ENCODE measurements at regions not wholly inside any gene's neighbourhood (a gene's known extent, or its start where the extent isn't known, plus 50 kb on each side); places are given as distances from the start of the nearest gene placed in this dataset.
"Not testable (repeated sequence)": the region's sequence is repeated elsewhere in the genome, so short reads cannot be mapped to it uniquely, and the experiment has no call there.

DNA sequence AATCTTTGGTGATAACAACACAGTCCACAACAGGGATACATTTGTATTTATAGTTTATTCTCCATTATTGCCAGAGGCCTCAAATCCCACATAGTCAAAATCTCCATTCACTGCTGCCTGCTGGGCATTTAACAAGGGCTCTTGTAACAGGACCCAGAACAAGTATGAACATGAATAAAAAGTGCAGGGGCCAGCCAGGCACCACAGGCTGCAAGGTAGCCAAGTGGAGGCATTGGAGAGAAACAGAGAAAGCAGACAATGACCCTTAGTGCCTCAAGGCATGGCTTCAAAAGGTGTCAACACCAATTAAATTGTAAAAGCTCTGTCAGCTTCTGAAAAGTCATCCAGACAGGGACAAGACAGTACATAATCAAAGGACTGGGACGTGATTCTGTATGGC is 116.8 kb downstream of the ATP6V1G3 start:
- intact Hi-C loops (cut with DNase I) = no loop called here

DNA sequence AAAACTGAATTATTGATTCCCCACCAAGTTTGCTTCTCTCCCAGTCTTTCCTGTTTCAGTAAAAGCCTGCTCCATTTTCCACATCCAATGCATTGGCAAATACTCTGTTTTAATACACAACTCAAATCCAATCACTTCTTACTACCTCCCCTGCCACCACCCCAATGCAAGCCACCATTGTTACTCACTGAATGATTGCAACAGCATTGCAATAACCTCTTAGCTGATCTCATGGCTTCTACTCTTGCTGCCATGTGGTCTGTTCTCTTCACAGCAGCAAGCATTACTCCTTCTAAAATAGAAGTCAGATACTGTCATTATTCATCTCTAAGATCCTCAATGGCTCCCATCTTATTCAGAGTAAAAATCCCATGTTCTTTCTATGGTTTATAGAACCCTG is 123.4 kb downstream of the ATP6V1G3 start:
- intact Hi-C loops (cut with DNase I) = no loop called here

More for the DNA sequence above, 116.8 kb downstream of the ATP6V1G3 start:
- DNase-seq (ENCODE audit: low spot score) = no peak

DNA sequence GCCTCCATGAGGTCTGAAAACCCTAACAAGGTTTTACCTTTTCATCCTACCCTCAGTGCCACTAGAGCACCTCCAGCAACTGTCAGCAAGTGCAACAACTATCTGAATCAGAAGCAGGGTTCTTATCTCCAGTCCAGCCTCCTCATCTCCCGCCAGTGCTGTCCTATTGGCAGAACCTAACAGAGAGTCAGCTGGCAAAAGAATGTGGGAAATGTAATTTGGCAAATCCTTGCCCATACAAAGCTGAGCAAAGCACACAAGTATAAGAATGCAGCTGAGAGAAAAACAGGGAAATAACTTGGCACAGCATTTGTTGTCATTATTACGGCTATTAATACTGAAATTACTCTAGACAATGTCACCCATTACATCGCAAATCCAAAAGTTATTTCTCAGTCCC is 124.2 kb downstream of the ATP6V1G3 start:
- DNase-seq (ENCODE audit: low spot score) = no peak
- intact Hi-C loops (cut with DNase I) = no loop called here

More for the DNA sequence above, 123.4 kb downstream of the ATP6V1G3 start:
- no peak for DNase-seq (ENCODE audit: low spot score)

DNA sequence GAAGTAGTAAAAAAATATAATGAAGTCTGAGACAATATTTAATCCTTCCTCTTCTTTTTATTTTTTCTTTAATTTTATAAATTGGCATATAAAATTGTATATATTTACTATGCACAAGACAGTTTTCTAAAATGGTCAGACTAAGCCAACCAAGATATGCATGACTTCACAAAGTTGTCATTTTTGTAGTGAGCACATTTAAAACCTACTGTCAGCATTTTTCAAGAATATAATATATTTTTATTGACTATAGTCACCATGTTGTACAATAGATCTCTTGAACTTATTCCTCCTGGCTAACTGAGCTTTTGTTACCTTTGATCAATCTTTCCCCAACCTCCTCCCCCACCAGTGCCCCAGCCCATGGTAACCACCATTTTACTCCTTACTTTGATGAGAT is 129.2 kb downstream of the ATP6V1G3 start:
- no peak for DNase-seq (ENCODE audit: low spot score)
- intact Hi-C loops (cut with DNase I) = no loop called here

DNA sequence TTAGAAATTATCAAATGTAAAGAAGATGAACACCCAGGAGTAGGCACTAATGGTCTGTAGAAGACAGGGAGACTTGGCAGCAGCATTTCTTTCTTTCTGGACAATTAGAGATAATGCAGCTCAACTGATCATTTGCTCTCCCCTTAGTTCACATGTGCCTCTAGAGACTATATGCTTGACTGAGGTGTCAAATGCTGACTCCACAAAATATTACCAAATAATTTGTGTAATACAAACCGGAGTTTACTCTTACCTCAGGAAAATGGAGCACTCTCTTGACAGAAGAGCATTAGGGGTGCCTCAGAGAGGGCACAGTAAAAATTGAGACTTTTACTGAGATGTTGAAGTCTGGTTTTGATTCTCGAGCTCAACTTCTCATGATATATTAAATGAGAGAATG is 131.8 kb downstream of the ATP6V1G3 start:
- DNase-seq (ENCODE audit: low spot score) = no peak
- intact Hi-C loops (cut with DNase I) = no loop called here

DNA sequence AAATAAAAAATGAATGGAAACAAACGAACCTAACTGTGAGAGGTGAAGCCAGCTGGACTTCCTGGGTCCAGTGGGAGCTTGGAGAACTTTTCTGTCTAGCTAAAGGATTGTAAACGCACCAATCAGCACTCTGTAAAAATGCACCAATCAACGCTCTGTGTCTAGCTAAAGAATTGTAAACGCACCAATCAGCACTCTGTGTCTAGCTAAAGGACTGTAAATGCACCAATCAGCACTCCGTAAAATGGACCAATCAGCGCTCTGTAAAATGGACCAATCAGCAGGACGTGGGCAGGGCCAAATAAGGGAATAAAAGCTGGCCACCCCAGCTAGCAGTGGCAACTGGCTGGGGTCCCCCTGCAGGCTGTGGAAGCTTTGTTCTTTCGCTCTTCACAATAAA is 135.8 kb downstream of the ATP6V1G3 start:
- DNase-seq (ENCODE audit: low spot score); intact Hi-C loops (cut with DNase I): not testable (repeated sequence)

DNA sequence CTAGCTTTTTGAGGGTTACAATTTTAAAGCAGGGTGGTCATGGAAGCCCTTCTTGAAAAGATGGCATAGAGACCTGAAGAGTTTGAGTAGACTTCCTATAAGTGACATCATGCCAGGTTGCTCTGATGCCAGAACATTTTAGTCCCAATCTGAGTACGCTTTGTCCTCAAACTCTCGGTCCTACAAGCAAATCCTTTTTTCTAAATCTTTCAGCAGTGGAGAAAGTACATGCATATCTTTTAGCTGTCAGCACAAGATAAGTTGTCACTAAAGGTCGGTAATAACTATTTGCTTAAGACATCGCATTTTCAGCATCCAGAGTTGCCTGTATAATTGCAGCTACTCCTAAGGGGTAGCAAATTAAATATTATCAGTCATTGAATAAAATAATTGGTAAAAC is 140.4 kb downstream of the ATP6V1G3 start:
- intact Hi-C loops (cut with DNase I) = no loop called here
- no peak for DNase-seq (ENCODE audit: low spot score)

DNA sequence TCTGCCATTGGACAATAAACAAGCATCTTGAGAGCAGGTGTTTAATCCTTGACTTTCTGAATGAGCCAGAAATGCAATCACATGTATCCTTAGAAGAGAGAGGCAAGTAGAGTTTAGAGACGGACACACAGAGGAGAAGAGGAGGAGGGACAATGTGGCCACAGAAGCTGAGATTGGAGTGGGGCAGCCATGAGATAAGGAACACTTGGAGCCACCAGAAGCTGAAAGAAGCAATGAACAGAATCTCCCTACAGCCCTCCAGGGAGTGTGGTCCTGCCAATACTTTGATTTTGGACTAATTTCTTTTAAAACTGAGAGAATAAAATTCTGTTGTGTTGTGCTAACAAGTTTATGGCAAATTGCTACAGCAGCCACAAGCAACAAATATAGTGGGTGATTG is 141.0 kb downstream of the ATP6V1G3 start:
- no peak for DNase-seq (ENCODE audit: low spot score)
- intact Hi-C loops (cut with DNase I) = no loop called here

DNA sequence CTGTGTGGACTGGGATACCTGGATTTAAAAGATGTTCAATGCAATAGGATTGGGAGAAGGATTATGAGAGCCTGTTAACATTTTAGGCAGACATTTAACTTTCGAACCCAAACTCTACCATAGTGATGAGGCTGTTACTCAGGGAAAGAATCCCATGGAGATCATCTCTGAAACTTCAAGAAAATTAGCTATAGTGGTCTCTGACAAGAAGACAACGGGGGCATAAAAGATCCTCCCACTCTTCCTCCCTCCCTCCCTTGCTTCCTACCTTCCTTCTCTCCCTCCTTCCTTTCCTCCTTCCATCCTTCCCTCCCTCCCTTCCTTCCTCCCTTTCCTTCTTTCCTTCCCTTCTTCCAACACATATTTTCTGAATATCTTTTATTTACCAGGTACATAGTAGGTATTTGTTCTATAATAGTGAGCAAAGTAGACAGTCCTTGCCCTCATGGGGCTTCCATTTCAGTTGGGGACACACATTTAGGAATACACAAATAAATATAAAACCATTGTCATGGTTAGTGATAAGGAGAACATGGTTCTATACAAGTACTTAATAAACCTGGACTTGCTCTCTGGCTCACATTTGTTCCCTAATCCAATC is 143.2 kb downstream of the ATP6V1G3 start:
- no peak for DNase-seq (ENCODE audit: low spot score)
- intact Hi-C loops (cut with DNase I) = no loop called here

DNA sequence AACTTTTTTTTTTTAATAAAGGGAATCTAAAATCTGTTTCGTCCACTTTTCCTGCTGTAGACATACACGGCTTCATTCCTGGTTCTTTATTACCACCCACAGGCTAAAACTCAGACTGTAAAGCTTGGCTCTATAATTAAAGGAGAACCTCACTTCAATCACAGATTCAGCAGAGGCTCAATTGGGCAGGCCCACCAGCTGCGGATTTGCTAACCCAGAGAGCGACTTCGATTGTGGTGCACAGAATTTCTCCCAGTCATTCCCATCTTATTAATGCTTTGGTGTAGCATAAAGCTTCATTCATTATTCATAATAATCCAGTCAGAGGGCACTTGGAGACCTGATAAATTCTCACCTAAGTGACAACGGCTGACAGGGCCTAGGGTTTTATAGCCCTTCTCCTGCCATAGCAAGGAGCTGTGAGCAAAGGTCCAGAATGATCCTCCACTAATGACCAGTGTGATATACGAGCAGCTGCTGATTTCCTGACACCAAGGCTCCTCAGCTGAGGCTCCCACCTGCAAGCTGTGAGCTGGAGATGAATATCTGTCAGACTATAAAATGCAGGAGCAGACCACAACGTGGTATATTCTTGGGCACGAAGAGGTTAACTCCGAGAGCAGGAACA is 149.0 kb downstream of the ATP6V1G3 start:
- intact Hi-C loops (cut with DNase I) = no loop called here
- no peak for DNase-seq (ENCODE audit: low spot score)

DNA sequence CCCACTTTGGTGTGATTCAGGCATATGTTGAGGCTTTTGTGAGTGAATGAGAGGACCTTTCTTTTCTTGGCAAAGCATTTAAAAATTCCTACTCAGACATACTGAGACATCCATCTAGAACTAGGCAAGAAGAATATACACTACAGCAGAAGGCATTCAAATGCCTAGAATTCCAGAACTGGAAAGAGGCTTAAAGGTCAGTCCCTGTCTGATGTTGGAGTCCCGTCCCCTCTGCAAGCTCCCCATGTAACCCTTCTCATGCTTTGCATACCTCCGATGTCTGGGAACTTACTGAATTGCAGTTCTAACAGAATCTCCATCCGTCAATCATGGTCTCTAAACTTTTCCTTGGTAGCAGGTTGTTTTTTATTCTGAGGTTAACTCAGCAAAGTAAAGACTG is 152.9 kb downstream of the ATP6V1G3 start:
- no peak for DNase-seq (ENCODE audit: low spot score)
- intact Hi-C loops (cut with DNase I) = no loop called here

DNA sequence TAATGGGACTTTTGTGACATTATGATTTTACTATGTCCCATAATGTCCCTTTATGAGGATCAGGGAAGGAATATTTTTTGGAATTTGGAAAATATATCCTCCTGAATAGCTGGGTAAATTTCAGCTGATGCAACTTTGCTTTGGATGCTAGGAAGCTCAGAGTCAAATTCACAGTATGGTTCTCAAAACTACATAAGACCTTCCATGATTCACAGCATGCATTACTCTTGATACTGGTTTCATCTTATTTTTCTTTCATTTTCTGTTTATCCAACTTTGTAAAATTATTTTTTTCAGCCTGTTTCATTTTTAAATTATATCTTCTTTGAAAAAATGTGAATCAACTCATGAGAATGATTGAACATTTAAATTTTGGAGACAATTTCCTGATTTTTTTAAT is 160.2 kb downstream of the ATP6V1G3 start:
- DNase-seq (ENCODE audit: low spot score) = no peak
- intact Hi-C loops (cut with DNase I) = no loop called here

DNA sequence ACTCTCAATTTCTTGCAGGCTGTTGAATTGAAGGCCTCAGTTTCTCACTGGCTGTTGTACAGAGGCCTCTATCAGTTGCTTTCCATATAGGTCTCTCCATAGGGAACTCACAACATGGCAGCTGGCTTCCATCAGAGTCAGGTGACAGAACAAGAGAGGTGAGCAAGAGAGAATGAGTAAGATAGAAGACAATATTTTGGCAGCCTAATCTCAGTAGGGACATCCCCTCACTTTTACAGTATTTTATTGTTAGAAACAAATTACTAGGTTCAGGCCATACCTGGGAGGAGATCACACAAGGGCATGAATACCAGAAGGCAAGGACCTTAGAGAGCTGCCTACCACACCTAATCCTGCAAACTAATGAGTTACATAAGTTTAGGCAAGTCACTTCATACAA is 162.8 kb downstream of the ATP6V1G3 start:
- intact Hi-C loops (cut with DNase I) = no loop called here
- DNase-seq (ENCODE audit: low spot score) = no peak

DNA sequence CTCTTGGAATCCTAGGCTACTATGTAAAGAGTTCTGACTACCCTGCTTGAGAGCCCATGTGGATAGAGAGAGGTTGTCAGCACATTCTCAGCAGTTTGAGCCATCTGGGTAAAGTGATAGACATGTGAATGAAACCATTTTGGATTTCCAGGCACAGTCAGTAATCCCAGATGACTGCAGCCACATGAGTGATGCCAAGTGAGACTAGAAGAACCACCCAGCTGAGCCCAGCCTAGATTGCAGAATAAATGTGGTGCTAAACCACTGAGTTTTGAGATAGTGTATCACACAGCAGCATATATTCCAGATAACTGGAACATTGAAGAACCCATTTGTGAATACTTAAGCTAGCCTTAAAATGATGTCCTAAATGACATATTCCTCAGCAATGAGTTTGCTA is 166.2 kb downstream of the ATP6V1G3 start:
- DNase-seq (ENCODE audit: low spot score) = no peak
- intact Hi-C loops (cut with DNase I) = no loop called here

DNA sequence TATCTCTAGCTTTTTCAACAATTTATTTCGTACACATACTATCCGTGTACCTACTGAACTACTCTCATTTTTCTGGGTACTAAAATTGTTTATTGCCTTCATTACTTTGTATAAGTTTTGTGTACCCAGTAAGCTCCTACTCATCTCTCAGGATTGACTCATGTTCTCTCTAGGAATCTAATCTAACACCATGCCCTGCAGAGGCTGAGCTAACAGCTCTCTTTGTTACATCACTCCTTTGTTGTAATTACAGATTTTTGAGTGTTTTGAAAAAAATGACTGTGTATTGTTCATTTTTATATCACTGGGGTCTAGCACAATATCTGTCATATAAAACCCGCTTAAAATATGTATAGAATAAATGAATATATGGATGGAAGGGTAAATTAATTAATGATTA is 167.1 kb downstream of the ATP6V1G3 start:
- no peak for DNase-seq (ENCODE audit: low spot score)
- intact Hi-C loops (cut with DNase I) = no loop called here
